Astrocyte (in vitro differentiated cells and primary cell): ENCODE measurements at regions not wholly inside any gene's neighbourhood (a gene's known extent, or its start where the extent isn't known, plus 50 kb on each side); places are given as distances from the start of the nearest gene placed in this dataset.

ENCODE experiments used
- EZH2 ChIP-seq: IDR thresholded peaks from 2 replicates; pipeline ENCODE4 v1.6.1; 2012; ENCODE audit warnings: mild to moderate bottlenecking, low read length, inconsistent platforms; ENCODE audit not compliant: insufficient read depth
- TF ChIP-seq, protein P1 (sequence below): IDR thresholded peaks from 2 replicates; pipeline ENCODE4 v1.5.1; 2011; ENCODE audit warnings: low read depth, mild to moderate bottlenecking, inconsistent platforms, low read length, moderate library complexity; ENCODE audit not compliant: insufficient read depth

DNA sequence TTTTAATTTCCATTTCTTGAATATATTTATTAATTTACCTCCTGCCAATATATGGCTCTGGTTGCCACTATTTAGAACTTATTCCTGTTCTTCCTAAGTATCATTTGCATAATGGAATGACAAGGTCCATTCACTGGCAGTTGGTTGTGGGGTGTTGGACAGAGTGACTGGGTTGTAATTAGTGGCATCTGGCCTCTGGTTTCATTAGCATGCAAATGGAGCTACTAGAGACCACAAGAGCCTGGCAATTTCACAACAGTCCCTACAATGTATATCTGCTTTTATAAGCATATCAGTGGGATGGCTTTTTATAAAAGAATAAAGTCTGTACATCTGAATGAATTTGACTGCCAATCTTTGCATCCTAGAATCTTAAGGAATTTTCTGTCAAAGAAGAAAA lies 1030.9 kb upstream of the CDH8 start:
- TF ChIP-seq, protein P1, sequence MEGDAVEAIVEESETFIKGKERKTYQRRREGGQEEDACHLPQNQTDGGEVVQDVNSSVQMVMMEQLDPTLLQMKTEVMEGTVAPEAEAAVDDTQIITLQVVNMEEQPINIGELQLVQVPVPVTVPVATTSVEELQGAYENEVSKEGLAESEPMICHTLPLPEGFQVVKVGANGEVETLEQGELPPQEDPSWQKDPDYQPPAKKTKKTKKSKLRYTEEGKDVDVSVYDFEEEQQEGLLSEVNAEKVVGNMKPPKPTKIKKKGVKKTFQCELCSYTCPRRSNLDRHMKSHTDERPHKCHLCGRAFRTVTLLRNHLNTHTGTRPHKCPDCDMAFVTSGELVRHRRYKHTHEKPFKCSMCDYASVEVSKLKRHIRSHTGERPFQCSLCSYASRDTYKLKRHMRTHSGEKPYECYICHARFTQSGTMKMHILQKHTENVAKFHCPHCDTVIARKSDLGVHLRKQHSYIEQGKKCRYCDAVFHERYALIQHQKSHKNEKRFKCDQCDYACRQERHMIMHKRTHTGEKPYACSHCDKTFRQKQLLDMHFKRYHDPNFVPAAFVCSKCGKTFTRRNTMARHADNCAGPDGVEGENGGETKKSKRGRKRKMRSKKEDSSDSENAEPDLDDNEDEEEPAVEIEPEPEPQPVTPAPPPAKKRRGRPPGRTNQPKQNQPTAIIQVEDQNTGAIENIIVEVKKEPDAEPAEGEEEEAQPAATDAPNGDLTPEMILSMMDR, result no peak
- no peak for TF ChIP-seq EZH2
